ENCODE measurements at regions not wholly inside any gene's neighbourhood (a gene's known extent, or its start where the extent isn't known, plus 50 kb on each side); places are given as distances from the start of the nearest gene placed in this dataset.

- TF ChIP-seq HMGXB4 (CRISPR knock-in tag; IDR thresholded peaks at IDR 0.05) (no peak), TP53 (CRISPR knock-in tag; IDR thresholded peaks at IDR 0.05) (no peak)
Measured at GRCh38 chr5:44539602-44539919, 150.3 kb upstream of the FGF10 start (continued).

GRCh38 chr5:44538797-44539601 lies 149.8 kb upstream of the FGF10 start:
- POLR2A ChIA-PET: no interaction called here
- ATAC-seq: no peak
- DNase-seq (ENCODE audit: low spot score): no peak
- Mint-ChIP-seq H3K27me3 (ENCODE audit: low read depth) (no peaks in the 10 kb centered on the region), H3K4me3 (no peak overlapping the region), H3K27ac (no peak overlapping the region), H3K36me3 (no peaks in the 10 kb centered on the region), H3K4me1 (peaks cover 6% of the 10 kb centered on the region), H3K9me3 (no peaks in the 10 kb centered on the region)
- TF ChIP-seq ZNF396 (CRISPR knock-in tag; IDR thresholded peaks at IDR 0.05; ENCODE audit: borderline replicate concordance) (no peak), ZNF317 (CRISPR knock-in tag; IDR thresholded peaks at IDR 0.05; ENCODE audit: borderline replicate concordance, low read depth) (no peak), USF2 (CRISPR knock-in tag; IDR thresholded peaks at IDR 0.05) (no peak), SMAD4 (CRISPR knock-in tag; IDR thresholded peaks at IDR 0.05) (no peak), PRRX2 (CRISPR knock-in tag; IDR thresholded peaks at IDR 0.05) (no peak), HMGA2 (CRISPR knock-in tag; IDR thresholded peaks at IDR 0.05) (no peak), ZNF138 (CRISPR knock-in tag; conservative IDR thresholded peaks at IDR 0.05) (no peak), ZMAT4 (CRISPR knock-in tag; IDR thresholded peaks at IDR 0.05) (no peak), TCF7 (CRISPR knock-in tag; IDR thresholded peaks at IDR 0.05; ENCODE audit: low read depth) (no peak), TEAD1 (CRISPR knock-in tag; IDR thresholded peaks at IDR 0.05) (no peak), FOXJ3 (CRISPR knock-in tag; IDR thresholded peaks at IDR 0.05; ENCODE audit: borderline replicate concordance) (no peak), ZNF512 (CRISPR knock-in tag; IDR thresholded peaks at IDR 0.05; ENCODE audit: borderline replicate concordance) (no peak)
- CTCF ChIA-PET: no interaction called here

GRCh38 chr5:44536650-44537260 lies 147.5 kb upstream of the FGF10 start:
- Mint-ChIP-seq H3K4me3 (no peak overlapping the region), H3K36me3 (no peaks in the 10 kb centered on the region), H3K4me1 (peaks cover 6% of the 10 kb centered on the region), H3K27ac (no peak overlapping the region), H3K27me3 (ENCODE audit: low read depth) (no peaks in the 10 kb centered on the region; the same call in 1 of the 2 replicates), H3K9me3 (no peaks in the 10 kb centered on the region)
- TF ChIP-seq ZNF121 (CRISPR knock-in tag; IDR thresholded peaks at IDR 0.05) (no peak), CTCF (IDR thresholded peaks at IDR 0.05) (peak; percentile 56)
- ChIA-PET POLR2A (no interaction called here), CTCF (interaction anchor here (1.0 kb wide), 1 partner anchor 237 kb away, joined by 5 read pairs; no protein-coding TSS in a partner anchor)
- ATAC-seq (peak; percentile 61), DNase-seq (ENCODE audit: low spot score) (peak; percentile 39)
